ENCODE measurements at regions not wholly inside any gene's neighbourhood (a gene's known extent, or its start where the extent isn't known, plus 50 kb on each side); places are given as distances from the start of the nearest gene placed in this dataset.

- POLR2A ChIA-PET: no interaction called here
- Histone ChIP-seq H3K36me3 (ENCODE audit: control insufficient read depth, insufficient read depth, low read length) (no peaks in the 10 kb centered on the region), H3K27me3 (ENCODE audit: control insufficient read depth, insufficient read depth, low read length) (no peaks in the 10 kb centered on the region), H3K4me3 (ENCODE audit: low read depth, low read length) (no peak overlapping the region)
- DNase-seq (ENCODE audit: low read depth): no peak
- CTCF ChIA-PET: no interaction called here
- no peak for TF ChIP-seq CTCF (IDR thresholded peaks at IDR 0.05; ENCODE audit: insufficient read depth, low read depth, low read length)
Observed at GRCh38 chr11:29959488-29959887, 57.3 kb downstream of the KCNA4 start.

- CTCF ChIA-PET: no interaction called here
- Histone ChIP-seq H3K4me3 (ENCODE audit: low read depth, low read length) (no peak overlapping the region), H3K27me3 (ENCODE audit: control insufficient read depth, insufficient read depth, low read length) (no peaks in the 10 kb centered on the region), H3K36me3 (ENCODE audit: control insufficient read depth, insufficient read depth, low read length) (no peaks in the 10 kb centered on the region)
- POLR2A ChIA-PET: no interaction called here
- TF ChIP-seq CTCF (IDR thresholded peaks at IDR 0.05; ENCODE audit: insufficient read depth, low read depth, low read length): no peak
- DNase-seq (ENCODE audit: low read depth): no peak
Observed at GRCh38 chr11:29957431-29957830, 59.4 kb downstream of the KCNA4 start.

GRCh38 chr11:29956076-29956556 is 60.7 kb downstream of the KCNA4 start:
- Histone ChIP-seq H3K36me3 (ENCODE audit: control insufficient read depth, insufficient read depth, low read length) (no peaks in the 10 kb centered on the region), H3K4me3 (ENCODE audit: low read depth, low read length) (no peak overlapping the region), H3K27me3 (ENCODE audit: control insufficient read depth, insufficient read depth, low read length) (no peaks in the 10 kb centered on the region)
- ChIA-PET CTCF (no interaction called here), POLR2A (no interaction called here)
- no peak for TF ChIP-seq CTCF (IDR thresholded peaks at IDR 0.05; ENCODE audit: insufficient read depth, low read depth, low read length)
- DNase-seq (ENCODE audit: low read depth): no peak

- no peaks in the 10 kb centered on the region for H3K36me3 ChIP-seq (ENCODE audit: control insufficient read depth, insufficient read depth, low read length)
- H3K4me3 ChIP-seq (ENCODE audit: low read depth, low read length): no peak overlapping the region
- H3K27me3 ChIP-seq (ENCODE audit: control insufficient read depth, insufficient read depth, low read length): no peaks in the 10 kb centered on the region
- no peak for TF ChIP-seq CTCF (IDR thresholded peaks at IDR 0.05; ENCODE audit: insufficient read depth, low read depth, low read length)
- no peak for DNase-seq (ENCODE audit: low read depth)
- ChIA-PET CTCF (no interaction called here), POLR2A (no interaction called here)
Observed at GRCh38 chr11:29943347-29943746, 73.5 kb downstream of the KCNA4 start.

GRCh38 chr11:29937526-29937925 is 79.3 kb downstream of the KCNA4 start:
- POLR2A ChIA-PET: no interaction called here
- Histone ChIP-seq H3K36me3 (ENCODE audit: control insufficient read depth, insufficient read depth, low read length) (no peaks in the 10 kb centered on the region), H3K27me3 (ENCODE audit: control insufficient read depth, insufficient read depth, low read length) (no peaks in the 10 kb centered on the region), H3K4me3 (ENCODE audit: low read depth, low read length) (no peak overlapping the region)
- no peak for DNase-seq (ENCODE audit: low read depth)
- no peak for TF ChIP-seq CTCF (IDR thresholded peaks at IDR 0.05; ENCODE audit: insufficient read depth, low read depth, low read length)
- CTCF ChIA-PET: no interaction called here
